Activated naive CD4-positive, alpha-beta T cell treated with anti-CD3 and anti-CD28 coated beads, Interleukin-2, amount 10 ng/mL, durations not matched to agents 7 days and 5 days (primary cell): ENCODE measurements at regions not wholly inside any gene's neighbourhood (a gene's known extent, or its start where the extent isn't known, plus 50 kb on each side); places are given as distances from the start of the nearest gene placed in this dataset.

ENCODE experiments used
- CTCF ChIA-PET: fragments of 350-600 bp; sonication (Branson Sonifier 250); formaldehyde crosslinking; loops from one replicate; lab custom pipeline; 2021; ENCODE audit warnings: antibody characterized with exemption; lab: Charles Lee
- DNase-seq: peaks from one replicate; pipeline ENCODE4 v3.0.0-alpha.2; 2020
- H3K27ac Mint-ChIP-seq: one replicate; pipeline ENCODE4 v1.8.0; 2021; ENCODE audit warnings: mild to moderate bottlenecking, moderate library complexity, mixed read lengths
- H3K27me3 Mint-ChIP-seq: one replicate; pipeline ENCODE4 v1.8.0; 2021; ENCODE audit warnings: mild to moderate bottlenecking, mixed read lengths
- H3K36me3 Mint-ChIP-seq: one replicate; pipeline ENCODE4 v1.8.0; 2021; ENCODE audit warnings: mixed read lengths
- H3K4me1 Mint-ChIP-seq: one replicate; pipeline ENCODE4 v1.8.0; 2021; ENCODE audit warnings: mixed read lengths
- H3K4me3 Mint-ChIP-seq: one replicate; pipeline ENCODE4 v1.8.0; 2021; ENCODE audit warnings: mild to moderate bottlenecking, moderate library complexity, mixed read lengths
- H3K9me3 Mint-ChIP-seq: one replicate; pipeline ENCODE4 v1.8.0; 2021; ENCODE audit warnings: mixed read lengths

DNA sequence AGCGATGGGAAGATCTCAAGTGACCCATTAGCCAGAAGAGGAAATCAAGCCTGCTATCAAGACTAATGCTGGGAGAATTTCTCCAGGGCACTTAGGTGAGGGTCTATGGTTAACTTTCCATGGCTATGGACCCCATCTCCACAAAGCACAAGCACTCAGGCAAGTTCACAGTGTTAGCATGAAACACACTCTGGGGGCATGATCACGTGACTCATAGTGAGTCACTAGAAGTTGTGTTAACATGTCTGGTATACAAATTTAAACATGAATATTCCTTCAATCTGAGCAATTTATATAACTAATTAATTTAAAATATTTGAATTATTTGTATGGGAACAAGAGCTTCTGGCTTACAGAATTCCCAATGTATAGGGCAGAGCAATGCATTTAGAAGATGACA lies 131.8 kb downstream of the FAM204A start:
- Mint-ChIP-seq H3K27ac (no peak overlapping the region), H3K9me3 (no peaks in the 10 kb centered on the region), H3K4me3 (no peak overlapping the region), H3K27me3 (peaks cover 10% of the 10 kb centered on the region), H3K36me3 (no peaks in the 10 kb centered on the region), H3K4me1 (no peaks in the 10 kb centered on the region)
- CTCF ChIA-PET: no interaction called here
- no peak for DNase-seq

DNA sequence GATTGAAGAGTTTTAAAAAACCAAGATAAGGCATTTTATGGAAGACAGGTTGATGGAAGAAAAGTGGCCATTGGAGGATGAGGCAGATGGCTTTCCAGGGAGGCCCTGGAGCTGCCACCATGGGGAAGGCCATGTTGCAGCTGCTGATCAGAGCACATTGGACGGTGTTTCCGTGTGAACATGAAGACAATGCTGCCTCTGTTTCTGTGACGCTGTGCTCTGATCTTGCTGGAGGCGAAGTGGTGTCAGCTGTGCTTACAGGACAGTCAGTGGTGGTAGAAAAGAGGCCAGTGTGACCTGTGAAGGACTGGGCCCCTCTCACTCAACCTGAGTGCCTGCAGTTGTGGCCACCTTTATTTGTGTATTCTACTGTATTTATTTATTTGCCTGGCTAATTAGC lies 132.9 kb downstream of the FAM204A start:
- no peak overlapping the region for H3K27ac Mint-ChIP-seq
- peaks cover 15% of the 10 kb centered on the region for H3K27me3 Mint-ChIP-seq
- no peaks in the 10 kb centered on the region for H3K9me3 Mint-ChIP-seq
- no peak overlapping the region for H3K4me3 Mint-ChIP-seq
- H3K4me1 Mint-ChIP-seq: no peaks in the 10 kb centered on the region
- H3K36me3 Mint-ChIP-seq: no peaks in the 10 kb centered on the region
- DNase-seq: no peak
- CTCF ChIA-PET: no interaction called here

DNA sequence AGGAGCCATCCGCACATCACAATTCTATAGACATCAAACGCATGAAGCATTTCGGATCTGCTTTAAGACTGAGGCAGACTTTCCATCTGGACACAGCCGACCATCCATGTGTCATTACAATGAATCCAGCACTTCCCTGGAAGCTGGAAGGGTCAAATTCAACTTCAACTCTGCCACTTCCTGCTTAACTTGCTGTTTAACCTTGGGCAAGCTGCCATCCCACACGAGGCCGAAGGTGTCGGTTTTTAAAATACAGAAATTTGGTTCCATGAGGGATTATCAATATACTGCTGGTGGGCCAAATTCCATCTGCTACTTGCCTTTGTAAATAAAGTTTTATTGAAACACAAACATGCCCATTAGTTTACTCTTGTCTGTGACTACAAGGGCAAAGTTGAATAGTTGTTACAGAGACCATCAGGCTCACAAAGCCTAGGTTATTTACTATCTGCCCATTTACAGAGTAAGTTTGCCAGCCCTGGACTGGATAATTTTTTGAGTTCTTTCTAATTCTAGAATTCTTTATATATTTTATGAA lies 134.6 kb downstream of the FAM204A start:
- Mint-ChIP-seq H3K9me3 (no peaks in the 10 kb centered on the region), H3K36me3 (no peaks in the 10 kb centered on the region), H3K27ac (no peak overlapping the region), H3K4me1 (no peaks in the 10 kb centered on the region), H3K27me3 (peaks cover 12% of the 10 kb centered on the region), H3K4me3 (no peak overlapping the region)
- no peak for DNase-seq
- CTCF ChIA-PET: no interaction called here

DNA sequence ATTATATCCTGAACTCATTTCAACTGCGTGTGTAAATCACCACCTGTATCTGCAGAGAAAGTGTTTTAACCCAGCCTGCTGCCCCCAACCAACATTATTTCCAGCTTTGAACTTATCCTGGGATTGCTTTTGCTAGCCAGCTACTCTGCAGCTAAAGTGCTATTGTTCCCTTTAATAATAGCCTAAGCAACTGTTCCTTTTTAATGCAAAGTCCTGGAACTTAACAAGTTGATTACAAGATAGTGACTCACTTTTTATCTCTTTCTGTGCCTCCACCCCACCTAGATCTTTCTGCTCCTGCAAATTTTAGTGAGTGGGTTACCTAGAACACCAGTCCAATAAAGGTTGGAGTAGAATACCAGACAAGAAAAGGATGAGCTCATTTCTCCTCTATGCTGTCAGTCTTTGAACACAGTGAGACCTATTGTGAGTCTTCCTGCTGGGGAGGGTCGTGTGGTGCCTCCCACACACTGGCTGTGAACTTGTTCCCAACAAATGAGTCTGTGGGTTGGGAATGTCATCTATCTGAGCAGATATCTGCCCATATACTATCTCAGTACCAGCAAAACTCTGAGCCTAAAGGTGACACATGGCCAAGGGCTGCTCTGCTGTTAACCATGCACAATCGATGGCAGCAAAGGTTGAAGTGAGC lies 137.7 kb downstream of the FAM204A start:
- Mint-ChIP-seq H3K9me3 (no peaks in the 10 kb centered on the region), H3K4me1 (no peaks in the 10 kb centered on the region), H3K27ac (no peak overlapping the region), H3K4me3 (no peak overlapping the region), H3K27me3 (peaks cover 13% of the 10 kb centered on the region), H3K36me3 (no peaks in the 10 kb centered on the region)
- DNase-seq: no peak
- CTCF ChIA-PET: no interaction called here

DNA sequence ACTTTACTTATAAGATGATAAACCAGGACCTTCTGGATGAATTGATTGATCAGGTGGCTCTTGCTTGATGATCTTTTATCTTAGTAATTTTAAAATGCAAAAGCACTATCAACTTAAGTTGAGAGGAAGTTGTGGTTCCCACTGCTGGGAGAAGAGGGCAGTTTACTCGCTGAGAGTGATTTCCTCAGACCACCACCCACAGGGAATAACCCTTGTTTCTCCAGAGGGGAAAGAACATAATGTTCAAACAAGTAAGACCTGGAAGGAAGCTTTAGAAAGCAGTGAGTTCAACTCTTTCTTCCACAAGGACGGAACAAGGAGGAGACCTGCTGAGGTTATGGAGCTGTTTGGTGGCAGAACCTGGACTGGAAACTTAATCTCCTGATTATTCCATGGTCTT lies 138.7 kb downstream of the FAM204A start:
- Mint-ChIP-seq H3K4me1 (no peaks in the 10 kb centered on the region), H3K27me3 (peaks cover 9% of the 10 kb centered on the region), H3K27ac (no peak overlapping the region), H3K36me3 (no peaks in the 10 kb centered on the region), H3K9me3 (no peaks in the 10 kb centered on the region), H3K4me3 (no peak overlapping the region)
- CTCF ChIA-PET: no interaction called here
- DNase-seq: no peak

DNA sequence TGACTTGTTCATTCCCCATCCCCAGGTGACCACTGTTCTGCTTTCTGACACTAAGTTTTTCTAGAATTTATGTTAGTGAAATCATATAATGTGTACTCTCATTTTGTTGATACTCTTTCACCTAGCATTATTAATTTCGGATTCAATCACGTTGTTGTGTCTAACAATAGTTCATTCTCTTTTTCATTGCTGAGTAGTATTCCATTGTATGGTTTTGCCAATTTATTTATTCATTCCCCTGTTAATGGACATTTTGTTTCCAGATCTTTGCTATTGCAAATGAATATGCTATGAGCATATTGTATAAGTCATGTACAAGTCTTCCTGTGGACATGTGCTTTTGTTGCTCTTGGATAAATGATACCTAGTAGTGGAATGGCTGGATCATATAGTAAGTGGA lies 146.4 kb downstream of the FAM204A start:
- Mint-ChIP-seq H3K9me3 (no peaks in the 10 kb centered on the region), H3K4me1 (no peaks in the 10 kb centered on the region), H3K27me3 (peaks cover 4% of the 10 kb centered on the region), H3K36me3 (no peaks in the 10 kb centered on the region), H3K4me3 (no peak overlapping the region), H3K27ac (no peak overlapping the region)
- no peak for DNase-seq
- CTCF ChIA-PET: no interaction called here

DNA sequence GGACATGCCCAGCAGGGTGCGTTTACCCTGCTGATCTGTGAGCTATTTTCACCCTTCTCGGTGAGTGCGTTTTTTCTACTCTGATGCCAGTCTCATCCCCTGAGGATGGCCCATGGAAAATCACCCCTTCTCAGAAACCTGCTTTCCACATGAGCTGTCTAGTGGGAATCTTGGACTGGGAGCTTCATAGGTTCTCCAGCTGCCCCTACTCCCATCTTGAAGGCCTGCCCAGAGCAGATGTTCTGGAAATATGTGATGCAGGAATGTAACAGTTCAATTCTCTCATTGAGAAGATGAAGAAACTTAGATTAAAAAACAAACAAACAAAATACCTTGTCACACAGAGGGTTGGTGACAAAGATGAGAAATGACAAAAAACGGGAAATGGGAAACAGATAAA lies 146.9 kb upstream of the RAB11FIP2 start:
- H3K4me3 Mint-ChIP-seq: no peak overlapping the region
- no peaks in the 10 kb centered on the region for H3K9me3 Mint-ChIP-seq
- no peaks in the 10 kb centered on the region for H3K36me3 Mint-ChIP-seq
- CTCF ChIA-PET: no interaction called here
- no peaks in the 10 kb centered on the region for H3K4me1 Mint-ChIP-seq
- DNase-seq: no peak
- peaks cover 4% of the 10 kb centered on the region for H3K27me3 Mint-ChIP-seq
- H3K27ac Mint-ChIP-seq: no peak overlapping the region

DNA sequence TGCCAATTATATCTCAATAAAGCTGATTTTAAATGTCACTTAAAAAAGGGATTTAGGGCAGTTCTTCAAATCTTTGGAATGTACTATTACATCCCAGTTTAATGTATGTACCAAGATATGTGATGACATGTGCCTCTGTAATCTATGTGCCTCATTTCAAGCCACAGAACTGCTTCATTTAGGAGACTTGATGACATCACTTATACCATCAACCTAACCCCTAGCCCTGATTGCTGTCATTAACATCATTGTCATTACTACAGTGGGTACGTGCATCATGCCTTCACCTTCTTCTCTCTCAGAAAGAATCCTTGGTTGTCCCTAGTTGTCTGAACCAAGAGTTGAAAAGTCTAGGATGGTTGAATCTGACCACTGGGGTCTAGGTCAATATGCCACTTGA lies 134.3 kb upstream of the RAB11FIP2 start:
- Mint-ChIP-seq H3K27ac (no peak overlapping the region), H3K9me3 (no peaks in the 10 kb centered on the region), H3K4me1 (no peaks in the 10 kb centered on the region), H3K4me3 (no peak overlapping the region), H3K27me3 (no peaks in the 10 kb centered on the region), H3K36me3 (no peaks in the 10 kb centered on the region)
- no peak for DNase-seq
- CTCF ChIA-PET: no interaction called here

DNA sequence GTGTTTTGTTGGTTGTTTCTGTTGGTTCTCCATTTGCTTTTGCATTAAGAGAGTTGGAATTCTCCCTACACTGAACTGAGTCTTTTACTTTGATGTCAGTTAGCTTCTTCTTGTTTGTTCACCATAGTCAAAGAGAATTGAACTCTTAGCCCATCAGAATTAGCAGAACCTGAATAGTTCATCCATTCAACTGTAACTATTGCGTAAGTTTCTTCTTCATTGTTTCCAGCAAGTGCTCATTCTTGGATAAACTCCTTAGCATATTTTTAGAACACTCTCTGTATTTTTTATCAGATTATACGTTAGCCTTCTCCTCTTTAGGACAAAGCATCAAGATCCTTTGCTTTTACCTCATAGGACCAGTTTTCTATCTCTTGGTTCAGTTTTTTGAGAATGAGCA lies 128.4 kb upstream of the RAB11FIP2 start:
- DNase-seq: no peak
- no peaks in the 10 kb centered on the region for H3K36me3 Mint-ChIP-seq
- H3K4me3 Mint-ChIP-seq: no peak overlapping the region
- no peaks in the 10 kb centered on the region for H3K4me1 Mint-ChIP-seq
- CTCF ChIA-PET: no interaction called here
- no peaks in the 10 kb centered on the region for H3K27me3 Mint-ChIP-seq
- H3K27ac Mint-ChIP-seq: no peak overlapping the region
- no peaks in the 10 kb centered on the region for H3K9me3 Mint-ChIP-seq

DNA sequence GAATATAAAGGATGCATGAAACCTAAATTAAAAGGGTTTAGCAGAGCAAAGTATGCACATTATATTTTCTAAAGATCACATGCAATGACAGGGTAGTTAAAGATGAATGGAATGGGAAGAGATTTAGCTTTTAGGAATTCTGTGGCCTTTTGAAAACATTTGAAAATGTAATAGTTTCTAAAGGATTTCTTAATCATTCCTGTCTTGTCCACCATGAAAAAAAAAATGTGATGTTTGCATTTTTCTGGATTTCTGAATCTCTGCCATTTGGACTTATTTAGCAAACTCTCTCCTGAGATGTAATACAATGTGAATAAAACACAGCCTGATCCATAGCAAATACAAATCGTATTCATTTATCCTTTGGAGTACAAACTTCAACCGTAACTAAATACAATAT lies 126.6 kb upstream of the RAB11FIP2 start:
- DNase-seq: no peak
- Mint-ChIP-seq H3K36me3 (no peaks in the 10 kb centered on the region), H3K4me3 (no peak overlapping the region), H3K27ac (no peak overlapping the region), H3K9me3 (no peaks in the 10 kb centered on the region), H3K4me1 (no peaks in the 10 kb centered on the region), H3K27me3 (peaks cover 3% of the 10 kb centered on the region)
- CTCF ChIA-PET: no interaction called here

DNA sequence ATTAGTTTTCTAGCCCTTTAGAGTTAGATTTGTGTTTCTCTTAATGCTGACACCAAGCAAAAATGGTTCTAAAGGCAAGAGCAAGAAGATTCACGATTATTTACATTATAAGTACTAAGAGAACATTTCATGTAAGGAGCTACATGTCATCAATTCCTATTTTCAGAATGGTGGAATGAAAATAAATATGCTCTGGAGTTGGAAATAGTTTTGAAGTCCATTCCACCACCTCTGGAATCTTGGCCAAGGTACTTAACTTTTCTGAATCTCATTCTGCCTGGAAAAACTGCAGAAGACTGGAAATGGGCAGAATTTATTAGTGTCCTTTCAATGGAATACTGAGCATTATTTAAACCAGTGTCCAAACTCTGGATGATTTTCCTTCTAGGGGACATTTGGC lies 125.1 kb upstream of the RAB11FIP2 start:
- DNase-seq: no peak
- no peak overlapping the region for H3K4me3 Mint-ChIP-seq
- H3K27ac Mint-ChIP-seq: no peak overlapping the region
- peaks cover 3% of the 10 kb centered on the region for H3K27me3 Mint-ChIP-seq
- CTCF ChIA-PET: no interaction called here
- no peaks in the 10 kb centered on the region for H3K36me3 Mint-ChIP-seq
- no peaks in the 10 kb centered on the region for H3K4me1 Mint-ChIP-seq
- no peaks in the 10 kb centered on the region for H3K9me3 Mint-ChIP-seq

DNA sequence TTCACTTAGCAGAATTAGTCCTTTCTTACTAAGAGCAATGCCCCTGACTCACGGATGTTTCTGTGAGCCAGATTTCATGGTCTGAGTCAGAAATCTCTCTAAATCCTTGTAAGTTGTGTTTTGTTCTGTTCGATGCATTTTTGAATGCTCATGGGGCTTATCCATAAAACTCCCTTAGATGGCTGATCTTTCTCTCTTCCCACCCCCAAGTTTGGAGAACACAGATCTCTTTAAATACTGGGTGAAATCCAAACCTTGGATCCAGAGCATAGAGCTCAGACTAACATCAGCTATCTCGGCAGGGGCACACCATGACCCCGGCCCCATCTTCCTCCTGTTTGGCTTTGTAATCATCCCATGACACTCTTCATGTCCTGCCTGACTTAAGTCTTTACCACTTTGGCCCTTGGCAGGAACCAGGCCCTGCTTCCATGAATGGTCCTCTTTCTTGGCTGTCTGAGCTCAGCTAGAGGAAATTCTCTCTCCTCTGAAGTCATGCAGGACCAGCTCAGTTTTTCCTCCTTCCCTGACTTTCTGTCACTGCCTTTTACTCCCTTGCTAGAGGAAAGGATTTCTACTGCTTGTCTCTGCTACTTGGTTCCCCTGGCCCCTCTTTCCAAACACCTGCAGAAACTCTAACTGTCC lies 120.4 kb upstream of the RAB11FIP2 start:
- H3K27me3 Mint-ChIP-seq: peaks cover 3% of the 10 kb centered on the region
- H3K36me3 Mint-ChIP-seq: no peaks in the 10 kb centered on the region
- no peaks in the 10 kb centered on the region for H3K9me3 Mint-ChIP-seq
- DNase-seq: no peak
- CTCF ChIA-PET: no interaction called here
- H3K4me1 Mint-ChIP-seq: no peaks in the 10 kb centered on the region
- no peak overlapping the region for H3K4me3 Mint-ChIP-seq
- H3K27ac Mint-ChIP-seq: no peak overlapping the region

DNA sequence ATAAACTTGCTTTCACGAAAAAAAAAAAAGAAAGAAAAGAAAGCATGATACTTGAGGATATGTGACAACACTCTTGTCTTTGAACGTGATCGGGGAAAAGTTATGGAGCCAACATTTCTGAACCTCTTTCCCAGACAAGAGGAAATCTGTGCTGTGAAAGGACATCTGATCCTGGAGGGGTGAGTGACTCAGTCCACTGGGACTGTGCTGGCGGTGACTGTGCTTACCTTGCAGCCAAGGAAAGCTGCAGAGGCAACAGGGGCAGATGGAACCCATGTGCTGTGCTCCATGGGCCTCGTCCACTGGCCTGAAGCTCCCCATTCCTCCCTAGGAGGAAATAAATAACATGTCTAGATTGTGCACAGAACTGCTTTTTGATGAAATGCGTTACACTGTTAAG lies 116.5 kb upstream of the RAB11FIP2 start:
- no peaks in the 10 kb centered on the region for H3K9me3 Mint-ChIP-seq

DNA sequence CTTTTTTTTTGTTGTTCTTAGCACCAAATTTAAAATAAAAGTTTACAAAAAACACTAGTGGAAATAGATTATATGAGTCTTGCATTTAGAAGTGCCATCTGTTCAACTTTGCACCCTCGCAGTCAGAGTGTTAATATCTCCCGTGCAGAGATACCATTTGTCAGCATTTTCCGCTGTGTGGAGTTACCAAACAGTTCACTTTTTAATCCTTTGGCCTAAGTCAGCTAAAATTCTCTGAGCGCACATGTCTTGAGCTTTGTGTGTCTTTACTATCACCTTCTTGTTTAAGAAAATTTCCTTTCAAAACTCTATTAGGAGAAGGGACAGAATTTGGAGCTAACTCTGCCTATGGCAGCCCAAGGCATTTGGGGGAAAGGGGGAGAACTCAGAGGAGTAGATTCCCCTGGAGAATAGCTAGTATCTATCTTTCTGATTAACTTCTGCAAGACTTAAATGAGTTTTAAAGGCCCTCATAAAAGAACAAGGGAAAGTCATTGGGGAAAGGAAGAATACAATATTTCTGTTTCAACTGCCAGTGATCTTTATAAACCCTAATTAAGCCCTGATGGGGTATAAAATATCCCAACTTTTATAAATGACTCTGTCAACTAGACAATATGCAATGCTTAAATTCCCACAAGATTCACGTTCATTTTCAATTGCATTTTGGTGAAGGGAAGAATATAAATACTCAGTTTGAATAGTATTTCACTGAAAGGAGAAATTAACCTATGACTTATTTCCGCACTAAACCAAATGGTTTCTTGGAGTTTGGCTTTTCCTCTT lies 114.9 kb upstream of the RAB11FIP2 start:
- CTCF ChIA-PET: no interaction called here
- no peak overlapping the region for H3K27ac Mint-ChIP-seq
- no peak for DNase-seq
- no peaks in the 10 kb centered on the region for H3K36me3 Mint-ChIP-seq
- no peaks in the 10 kb centered on the region for H3K9me3 Mint-ChIP-seq
- no peak overlapping the region for H3K4me3 Mint-ChIP-seq
- H3K27me3 Mint-ChIP-seq: no peaks in the 10 kb centered on the region
- H3K4me1 Mint-ChIP-seq: no peaks in the 10 kb centered on the region

More for the DNA sequence above, 116.5 kb upstream of the RAB11FIP2 start:
- no peak for DNase-seq
- Mint-ChIP-seq H3K4me1 (no peaks in the 10 kb centered on the region), H3K4me3 (no peak overlapping the region), H3K27me3 (no peaks in the 10 kb centered on the region), H3K27ac (no peak overlapping the region), H3K36me3 (no peaks in the 10 kb centered on the region)
- CTCF ChIA-PET: no interaction called here

DNA sequence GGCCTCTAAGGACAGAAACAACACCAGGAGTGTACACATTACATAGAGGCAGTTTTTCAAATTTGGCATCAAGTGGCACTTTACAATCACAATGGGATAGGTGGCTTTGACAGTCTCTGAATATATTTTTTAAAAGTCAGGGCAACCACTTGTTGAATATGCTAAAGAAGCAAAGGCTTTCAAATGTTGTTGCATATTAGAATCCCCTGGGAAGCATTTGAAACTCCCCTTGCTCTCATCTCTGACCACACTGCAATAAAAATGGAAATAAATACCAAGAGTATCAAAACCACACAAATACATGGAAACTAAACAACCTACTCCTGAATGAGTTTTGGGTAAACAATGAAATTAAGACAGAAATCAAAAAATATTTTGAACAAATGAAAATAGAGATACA lies 106.5 kb upstream of the RAB11FIP2 start:
- no peak overlapping the region for H3K4me3 Mint-ChIP-seq
- H3K27ac Mint-ChIP-seq: no peak overlapping the region
- H3K27me3 Mint-ChIP-seq: no peaks in the 10 kb centered on the region
- CTCF ChIA-PET: no interaction called here
- no peak for DNase-seq
- no peaks in the 10 kb centered on the region for H3K9me3 Mint-ChIP-seq
- H3K4me1 Mint-ChIP-seq: no peaks in the 10 kb centered on the region
- H3K36me3 Mint-ChIP-seq: no peaks in the 10 kb centered on the region
